ENCODE measurements at regions not wholly inside any gene's neighbourhood (a gene's known extent, or its start where the extent isn't known, plus 50 kb on each side); places are given as distances from the start of the nearest gene placed in this dataset.

DNA sequence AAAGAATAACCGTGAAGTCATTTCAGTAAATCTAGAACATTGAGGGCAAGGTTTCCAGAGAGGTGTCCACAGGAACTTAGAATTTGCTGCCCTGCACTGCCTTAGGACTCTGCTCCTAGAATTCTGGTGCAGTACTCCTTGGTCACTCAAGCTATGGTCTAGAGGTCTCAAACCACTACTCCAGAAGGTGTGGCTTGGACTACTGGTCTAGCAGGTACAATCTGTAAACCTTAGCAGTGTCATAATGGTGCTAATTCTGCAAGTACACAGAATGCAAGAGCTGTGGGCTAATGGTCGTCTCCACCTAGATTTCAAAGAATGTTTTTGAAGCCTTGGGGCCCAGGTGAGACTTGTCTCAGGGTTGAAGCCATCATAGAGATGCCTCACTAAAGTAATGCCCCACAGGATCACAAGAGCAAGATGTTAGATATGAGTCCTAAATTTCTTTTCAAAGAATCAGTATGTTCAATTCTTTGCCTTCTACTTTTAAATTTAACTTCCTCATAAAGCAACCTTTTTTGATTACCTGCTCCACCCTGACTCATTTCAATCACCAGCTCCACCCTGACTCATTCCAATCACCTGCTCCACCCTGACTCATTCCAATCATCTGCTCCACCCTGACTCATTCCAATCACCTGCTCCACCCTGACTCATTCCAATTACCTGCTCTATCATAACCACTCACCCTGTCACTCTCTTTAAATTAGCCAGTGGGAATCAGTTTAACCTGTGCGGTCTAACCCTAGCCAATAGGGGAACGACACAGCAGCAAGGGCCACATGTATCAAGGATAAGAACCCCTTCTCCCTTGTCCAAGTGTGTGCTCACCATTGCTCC, 1111.8 kb upstream of the ACO1 start:
- TF ChIP-seq, protein P1, sequence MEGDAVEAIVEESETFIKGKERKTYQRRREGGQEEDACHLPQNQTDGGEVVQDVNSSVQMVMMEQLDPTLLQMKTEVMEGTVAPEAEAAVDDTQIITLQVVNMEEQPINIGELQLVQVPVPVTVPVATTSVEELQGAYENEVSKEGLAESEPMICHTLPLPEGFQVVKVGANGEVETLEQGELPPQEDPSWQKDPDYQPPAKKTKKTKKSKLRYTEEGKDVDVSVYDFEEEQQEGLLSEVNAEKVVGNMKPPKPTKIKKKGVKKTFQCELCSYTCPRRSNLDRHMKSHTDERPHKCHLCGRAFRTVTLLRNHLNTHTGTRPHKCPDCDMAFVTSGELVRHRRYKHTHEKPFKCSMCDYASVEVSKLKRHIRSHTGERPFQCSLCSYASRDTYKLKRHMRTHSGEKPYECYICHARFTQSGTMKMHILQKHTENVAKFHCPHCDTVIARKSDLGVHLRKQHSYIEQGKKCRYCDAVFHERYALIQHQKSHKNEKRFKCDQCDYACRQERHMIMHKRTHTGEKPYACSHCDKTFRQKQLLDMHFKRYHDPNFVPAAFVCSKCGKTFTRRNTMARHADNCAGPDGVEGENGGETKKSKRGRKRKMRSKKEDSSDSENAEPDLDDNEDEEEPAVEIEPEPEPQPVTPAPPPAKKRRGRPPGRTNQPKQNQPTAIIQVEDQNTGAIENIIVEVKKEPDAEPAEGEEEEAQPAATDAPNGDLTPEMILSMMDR (IDR thresholded peaks at IDR 0.05; ENCODE audit: low read length) = no peak
- no peak for TF ChIP-seq EZH2 (IDR thresholded peaks at IDR 0.05; ENCODE audit: borderline replicate concordance, low read length)
